ENCODE measurements at regions not wholly inside any gene's neighbourhood (a gene's known extent, or its start where the extent isn't known, plus 50 kb on each side); places are given as distances from the start of the nearest gene placed in this dataset.

- DNase-seq (ENCODE audit: low read depth in 2 of 2), result peak; percentile 89
Measured at GRCh38 chr3:146308682-146309081, 57.8 kb upstream of the PLSCR4 start.

- DNase-seq (ENCODE audit: low read depth in 2 of 2), result peak; percentile 76
Measured at GRCh38 chr3:146308222-146308621, 57.3 kb upstream of the PLSCR4 start.

GRCh38 chr3:146307456-146307725, 56.5 kb upstream of the PLSCR4 start:
- no peak for DNase-seq (ENCODE audit: low read depth in 2 of 2)

DNA sequence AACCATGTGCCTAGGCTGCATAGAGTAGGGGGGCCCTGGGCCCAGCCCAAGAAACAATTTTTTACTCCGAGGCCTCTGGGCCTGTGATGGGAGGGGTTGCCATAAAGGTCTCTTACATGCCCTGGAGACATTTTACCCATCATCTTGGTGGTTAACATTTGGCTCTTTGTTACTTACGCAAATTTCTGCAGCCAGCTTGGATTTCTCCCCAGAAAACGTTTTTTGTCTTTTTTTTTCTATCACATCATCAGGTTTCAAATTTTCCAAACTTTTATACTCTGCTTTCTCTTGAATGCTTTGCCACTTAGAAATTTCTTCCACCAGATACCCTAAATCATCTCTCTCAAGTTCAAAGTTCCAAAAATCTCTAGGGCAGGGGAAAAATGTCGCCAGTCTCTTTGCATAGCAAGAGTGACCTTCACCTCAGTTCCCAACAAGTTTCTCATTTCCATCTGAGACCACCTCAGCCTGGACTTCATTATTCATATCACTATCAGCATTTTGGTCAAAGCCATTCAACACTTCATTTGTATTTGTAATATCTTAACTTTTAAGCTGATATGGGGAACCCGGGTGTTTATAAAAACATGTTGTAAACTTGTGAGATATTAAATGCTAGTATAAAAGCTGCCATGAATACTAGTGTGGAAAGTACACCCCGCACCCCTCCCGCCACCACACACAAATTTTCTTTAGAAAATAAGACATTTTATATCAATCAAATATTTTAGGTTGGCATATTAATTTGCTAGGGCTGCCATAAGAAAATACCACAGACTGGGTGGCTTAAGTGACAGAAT, 56.0 kb upstream of the PLSCR4 start:
- no peak for DNase-seq (ENCODE audit: low read depth in 2 of 2)

GRCh38 chr3:146305808-146306423, 55.0 kb upstream of the PLSCR4 start:
- DNase-seq (ENCODE audit: low read depth in 2 of 2), result no peak

GRCh38 chr3:146300768-146301167, 49.9 kb upstream of the PLSCR4 start:
- DNase-seq (ENCODE audit: low read depth in 2 of 2), result no peak

Data from fibroblast of skin of left biceps (primary cell).